HG02798 (cell line): ENCODE measurements at regions not wholly inside any gene's neighbourhood (a gene's known extent, or its start where the extent isn't known, plus 50 kb on each side); places are given as distances from the start of the nearest gene placed in this dataset.

Experiments
- ATAC-seq: cut with Tn5 transposase; IDR thresholded peaks from one replicate; pipeline ENCODE4 v1.9.1; 2021; ENCODE audit warnings: mild to moderate bottlenecking; ENCODE audit not compliant: unreplicated experiment, poor library complexity

DNA sequence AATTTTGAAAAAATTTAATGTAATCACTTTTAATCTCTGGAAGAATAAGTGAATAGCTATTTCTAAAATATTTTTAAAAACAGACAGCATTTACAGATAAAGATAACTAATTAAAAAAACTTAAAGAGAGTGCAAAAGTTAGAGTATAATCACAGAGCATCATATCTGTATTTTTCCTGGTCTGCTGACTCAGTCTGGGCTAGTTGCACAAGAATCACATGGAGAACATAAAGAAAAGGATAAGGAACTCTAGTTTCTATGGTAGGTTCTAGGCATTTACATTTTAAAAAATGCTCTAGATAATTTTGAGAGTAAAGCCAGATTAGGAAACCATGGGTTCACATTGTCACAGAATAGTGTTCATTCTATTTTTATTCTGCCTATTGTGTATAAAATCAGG lies 347.4 kb downstream of the PSAT1 start:
- no peak for ATAC-seq

DNA sequence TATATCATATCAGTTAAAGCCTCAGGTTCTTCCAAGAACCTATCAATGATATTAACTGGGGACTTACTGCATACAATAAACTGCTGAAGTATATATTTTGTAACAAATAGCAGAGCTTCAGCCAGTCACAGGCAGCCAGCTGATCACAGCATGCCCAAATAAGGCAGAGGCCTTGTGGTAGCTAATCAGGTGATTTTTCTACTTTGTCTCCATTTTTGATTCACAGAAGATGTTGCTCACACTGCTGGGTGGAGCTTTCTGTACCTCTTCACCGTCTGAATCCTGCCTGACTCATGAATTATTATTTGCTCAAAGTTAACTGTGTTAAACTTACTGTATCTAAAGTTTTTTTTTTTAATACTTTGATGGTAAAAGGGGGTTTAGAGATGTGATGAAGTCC lies 357.4 kb downstream of the PSAT1 start:
- ATAC-seq: no peak

DNA sequence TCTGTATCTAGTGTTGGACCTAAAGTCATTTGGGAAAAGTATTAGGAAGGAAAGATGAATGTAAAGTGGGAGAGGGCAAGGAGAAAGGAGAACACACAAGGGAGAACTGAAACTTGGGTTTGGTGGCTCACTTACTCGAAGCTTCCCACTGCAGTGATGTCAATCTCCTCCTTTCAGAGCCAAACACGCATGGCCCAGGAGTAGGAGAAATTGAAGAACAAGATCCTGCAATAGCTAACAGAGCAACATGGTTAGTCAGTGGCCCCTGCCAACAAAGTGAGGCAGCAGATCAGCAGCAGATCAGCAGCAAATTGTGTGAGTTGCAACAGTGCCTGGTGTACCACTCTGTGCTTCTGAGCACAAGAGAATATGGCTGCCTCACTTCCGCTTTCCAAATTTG lies 366.4 kb downstream of the PSAT1 start:
- no peak for ATAC-seq

DNA sequence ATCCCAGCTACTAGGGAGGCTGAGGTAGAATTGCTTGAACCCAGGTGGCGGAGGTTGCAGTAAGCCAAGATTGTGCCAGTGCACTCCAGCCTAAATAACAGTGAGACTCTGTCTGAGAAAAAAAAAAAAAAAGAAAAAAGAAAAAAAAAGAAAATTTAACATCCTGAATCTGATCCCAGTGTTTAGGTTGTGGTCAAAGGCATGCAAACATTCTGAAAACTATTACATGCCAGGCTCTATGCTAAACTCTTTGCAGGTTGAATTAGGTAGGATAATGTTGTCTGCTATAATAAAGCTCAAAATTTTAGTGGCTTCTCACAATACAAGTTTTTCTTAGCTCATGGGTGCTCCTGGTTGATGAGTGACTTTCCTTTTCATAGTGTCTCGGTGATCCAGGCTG lies 367.4 kb downstream of the PSAT1 start:
- ATAC-seq: no peak

DNA sequence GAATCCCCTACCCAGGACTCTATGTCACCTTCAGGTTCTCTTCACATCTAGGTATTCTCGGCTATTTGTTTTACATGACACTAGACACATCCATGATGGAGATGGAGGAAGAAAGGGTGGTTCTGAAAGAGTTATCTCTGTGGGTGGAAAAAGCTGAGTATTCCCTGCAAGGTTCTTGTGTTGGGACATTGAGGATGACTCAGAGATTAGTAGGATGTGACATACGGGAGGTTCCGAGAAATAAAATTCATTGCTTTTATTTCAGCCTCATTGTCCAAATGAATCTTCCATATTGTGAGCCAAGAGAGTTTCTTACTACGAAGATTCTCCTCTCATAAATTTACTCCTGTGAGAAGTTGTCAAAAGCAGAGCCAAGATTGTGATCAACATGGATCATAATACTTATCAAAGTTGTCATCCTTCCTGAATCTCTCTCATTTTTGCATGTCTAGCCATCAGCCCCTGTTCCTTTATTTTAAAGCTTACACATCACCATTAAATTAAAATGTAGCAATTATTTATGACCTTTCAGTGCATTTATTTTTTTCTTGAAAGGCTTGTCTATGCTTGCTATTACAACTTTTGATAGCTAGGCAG lies 370.0 kb downstream of the PSAT1 start:
- no peak for ATAC-seq

DNA sequence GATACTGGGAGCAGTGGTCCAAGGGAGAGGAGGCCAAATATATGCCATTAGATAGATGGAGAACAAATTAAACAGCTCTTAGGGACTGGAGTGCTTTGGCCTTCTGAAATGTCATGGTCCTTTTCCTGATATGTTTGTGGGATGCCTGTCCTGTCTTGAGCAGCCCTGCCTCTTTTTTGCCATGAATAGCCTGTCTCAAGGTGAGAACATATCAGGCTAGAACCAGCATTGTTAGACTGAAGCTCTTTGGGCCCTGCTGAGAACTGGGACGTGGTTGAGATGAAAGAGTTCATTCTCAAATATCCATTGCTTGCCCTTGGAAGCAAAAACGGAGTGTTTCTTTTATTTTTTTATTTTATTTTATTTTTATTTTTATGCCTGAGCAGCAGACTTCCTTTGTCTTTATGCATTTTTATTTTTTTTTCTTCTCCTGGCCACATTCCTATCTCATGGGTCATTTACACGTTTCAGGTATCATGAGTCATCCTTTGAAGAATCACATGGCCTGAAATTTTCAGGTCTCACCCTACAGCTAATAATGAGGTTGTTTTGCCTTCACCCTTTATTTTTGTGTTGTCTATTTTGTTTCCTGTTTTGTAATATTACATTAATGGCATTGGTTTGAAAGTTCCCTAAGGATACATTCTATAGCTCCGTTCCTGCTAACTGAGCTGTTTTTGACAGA lies 371.4 kb downstream of the PSAT1 start:
- no peak for ATAC-seq

DNA sequence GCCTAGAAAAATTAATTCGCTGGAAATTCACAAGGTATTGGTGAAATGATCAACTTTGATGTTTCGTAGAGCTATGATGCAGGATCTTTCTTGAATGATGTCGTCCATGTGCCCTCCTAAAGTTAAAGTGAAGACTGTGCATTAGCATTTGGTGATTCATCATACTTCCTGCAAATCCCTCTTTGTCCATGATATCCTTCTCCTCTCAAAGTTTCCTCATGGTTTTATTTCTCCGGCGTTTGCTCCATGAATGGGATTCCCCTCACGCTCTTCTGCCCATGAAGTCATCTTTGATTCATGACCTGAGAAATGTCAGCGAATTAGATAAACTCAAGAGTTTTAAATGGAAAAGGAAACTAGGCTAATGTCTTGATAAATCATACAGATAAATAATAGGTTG lies 372.7 kb downstream of the PSAT1 start:
- no peak for ATAC-seq

DNA sequence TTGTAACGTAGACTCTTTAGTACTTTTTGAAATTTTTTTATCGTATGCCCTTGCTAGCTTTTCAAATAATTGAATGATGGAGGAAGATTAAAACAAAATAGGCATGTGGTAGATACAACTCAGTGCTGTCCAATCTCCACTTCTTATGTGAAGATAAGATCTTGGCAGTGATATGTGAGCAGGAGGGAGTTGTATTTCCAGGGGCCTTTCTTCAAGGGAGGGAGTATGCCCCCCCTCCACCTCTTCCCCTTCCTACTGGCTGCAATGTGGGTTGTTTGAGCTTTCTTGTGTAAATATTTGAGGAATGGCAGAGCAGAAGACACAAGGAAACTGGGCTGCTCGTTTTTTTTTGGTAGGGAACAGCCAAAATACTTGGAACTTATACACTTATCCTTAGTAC lies 374.9 kb downstream of the PSAT1 start:
- ATAC-seq: no peak

DNA sequence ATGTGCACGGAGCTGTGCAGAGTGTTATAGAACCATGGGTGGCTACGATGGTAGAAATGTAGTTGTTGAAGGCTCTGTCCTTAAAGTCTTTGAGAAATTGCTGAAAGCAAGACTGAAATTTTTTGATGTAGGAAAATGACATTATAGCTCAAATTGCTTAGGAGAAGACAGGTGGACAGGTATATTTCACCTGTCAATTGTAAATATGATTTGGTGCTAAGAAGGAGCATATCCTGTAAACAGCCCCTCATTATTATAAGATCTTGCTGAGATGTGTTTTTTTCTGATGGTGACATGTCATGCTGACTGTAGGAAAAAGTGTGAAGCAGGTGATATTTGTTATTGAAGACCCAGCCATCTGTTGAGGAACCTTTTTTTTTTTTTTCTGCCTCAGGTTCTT lies 377.9 kb downstream of the PSAT1 start:
- no peak for ATAC-seq

DNA sequence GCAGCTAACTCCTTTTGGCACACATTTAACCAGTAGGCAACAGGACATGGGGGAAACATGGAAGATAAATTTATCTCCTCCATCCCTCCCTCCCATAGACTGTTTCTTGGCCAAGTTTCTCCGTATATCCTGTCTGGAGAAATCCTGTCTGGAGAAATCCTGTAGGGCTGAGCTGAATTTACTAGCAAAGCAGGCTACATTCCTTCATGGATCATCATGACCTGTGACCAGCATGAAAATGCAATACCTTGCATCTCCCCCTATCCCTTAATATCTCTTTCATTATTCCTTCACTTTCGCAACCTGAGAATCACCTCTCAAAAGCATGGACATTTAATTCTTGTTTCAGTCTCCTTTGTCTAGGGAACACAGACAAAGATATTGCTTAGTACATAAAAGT lies 379.1 kb downstream of the PSAT1 start:
- ATAC-seq: no peak

DNA sequence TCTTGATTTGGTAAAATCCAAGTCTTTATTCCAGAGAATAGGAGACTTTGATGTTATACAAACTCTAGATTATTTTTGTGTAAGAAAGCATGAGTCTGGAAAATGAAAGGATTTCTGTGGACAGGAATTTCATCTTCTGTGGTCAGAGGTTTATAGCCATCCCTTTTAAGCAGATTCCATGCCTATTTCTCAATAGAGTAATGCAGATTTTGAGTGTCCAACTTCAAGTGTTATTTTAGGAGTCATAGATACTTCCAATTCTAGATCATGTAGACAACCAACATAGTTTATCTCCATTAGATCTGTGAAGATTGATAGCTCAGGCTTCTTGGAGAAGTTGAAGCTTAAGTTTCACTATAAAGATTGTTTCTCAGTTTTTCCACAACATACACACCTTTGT lies 379.7 kb downstream of the PSAT1 start:
- ATAC-seq: no peak

DNA sequence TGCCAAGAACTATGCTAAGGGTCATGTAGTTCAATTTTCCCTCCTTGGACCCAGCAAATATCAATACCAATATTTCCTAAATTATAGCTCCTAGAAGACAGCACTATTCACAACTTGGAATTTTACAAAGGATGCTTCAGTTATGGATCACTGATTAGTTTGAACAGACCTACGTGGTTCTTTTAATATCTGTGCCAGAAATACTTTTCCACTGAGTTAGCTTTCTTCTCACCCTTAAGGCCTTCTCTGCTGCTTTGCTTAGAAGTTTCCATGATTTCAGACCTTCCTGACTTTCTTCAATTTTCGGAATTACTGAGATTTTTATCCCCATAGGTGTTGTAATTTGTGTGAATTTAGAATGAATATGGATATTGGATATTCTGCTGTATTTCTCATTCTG lies 380.4 kb downstream of the PSAT1 start:
- no peak for ATAC-seq

DNA sequence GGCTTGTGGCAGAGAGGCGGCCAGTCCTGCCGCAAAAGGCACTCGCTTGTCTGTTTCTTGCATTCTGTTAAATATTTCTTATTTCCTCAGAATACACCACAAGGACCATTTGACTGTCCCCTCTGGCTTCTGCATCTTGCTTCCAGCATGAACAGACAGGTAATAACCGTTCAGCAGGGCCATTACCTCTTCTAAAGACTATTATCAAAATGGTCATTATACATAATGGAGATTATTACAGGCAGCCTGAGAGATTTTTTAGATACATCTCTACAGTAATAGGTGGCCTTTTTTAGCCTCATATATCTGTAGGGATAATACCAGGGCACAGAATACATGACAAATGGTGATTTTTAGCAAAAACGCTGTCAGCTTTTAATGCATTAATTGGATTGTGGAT lies 382.0 kb downstream of the PSAT1 start:
- no peak for ATAC-seq

DNA sequence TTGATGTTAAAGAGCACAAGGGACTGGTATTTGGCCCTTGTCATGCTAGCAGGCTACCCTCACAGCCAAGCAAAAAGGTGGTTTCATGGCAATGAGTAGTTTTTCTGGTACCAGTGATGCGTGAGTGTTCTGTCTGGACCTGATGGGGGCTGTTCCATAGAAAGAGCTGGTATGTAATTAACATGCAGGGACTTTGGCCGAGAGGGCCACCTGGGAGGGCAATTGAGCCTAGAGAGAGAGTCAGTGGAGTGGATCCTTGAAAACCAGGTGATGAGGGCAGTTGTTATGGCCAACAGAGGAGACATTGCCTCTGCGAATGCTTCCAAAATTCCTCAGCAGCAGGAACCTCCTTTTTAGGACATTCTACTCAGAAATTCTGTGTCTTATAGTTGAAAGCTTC lies 383.3 kb downstream of the PSAT1 start:
- ATAC-seq: no peak

DNA sequence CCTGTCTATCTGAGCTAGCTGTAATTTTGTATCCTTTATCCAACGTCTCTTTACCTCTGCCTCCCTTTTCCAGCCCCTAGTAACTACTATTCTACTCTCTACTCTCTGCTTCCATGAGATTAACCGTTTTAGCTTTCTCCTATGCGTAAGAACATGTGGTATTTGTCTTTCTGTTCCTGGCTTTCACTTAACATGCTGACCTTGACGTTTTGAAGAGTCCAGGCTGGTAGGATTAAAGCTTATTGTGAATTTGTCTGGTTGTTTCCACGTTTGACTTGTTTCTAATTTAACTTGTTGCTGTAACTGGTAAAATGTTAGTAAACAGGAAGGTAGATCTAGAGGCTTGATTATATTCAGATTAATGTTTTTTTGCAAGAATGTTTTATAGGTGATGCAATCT lies 385.3 kb downstream of the PSAT1 start:
- ATAC-seq: no peak

DNA sequence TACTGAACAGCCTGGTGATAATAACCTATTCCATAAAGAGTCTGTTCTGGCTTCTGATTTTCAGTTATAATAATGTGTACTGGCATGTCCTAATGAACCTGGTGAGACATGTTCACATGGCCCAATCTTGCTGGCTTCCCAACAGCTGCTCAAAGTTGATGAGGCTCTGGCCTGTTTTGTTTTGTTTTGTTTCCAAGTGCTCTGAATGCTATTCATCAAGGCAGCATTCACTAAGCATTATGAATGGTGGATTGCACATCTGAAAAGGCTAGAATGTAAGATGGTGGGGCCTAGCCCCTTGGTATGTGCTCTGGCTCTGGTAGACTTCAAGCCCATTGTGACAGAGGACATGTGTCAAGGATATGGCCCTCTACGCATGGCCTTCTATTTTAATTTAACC lies 388.5 kb downstream of the PSAT1 start:
- no peak for ATAC-seq

DNA sequence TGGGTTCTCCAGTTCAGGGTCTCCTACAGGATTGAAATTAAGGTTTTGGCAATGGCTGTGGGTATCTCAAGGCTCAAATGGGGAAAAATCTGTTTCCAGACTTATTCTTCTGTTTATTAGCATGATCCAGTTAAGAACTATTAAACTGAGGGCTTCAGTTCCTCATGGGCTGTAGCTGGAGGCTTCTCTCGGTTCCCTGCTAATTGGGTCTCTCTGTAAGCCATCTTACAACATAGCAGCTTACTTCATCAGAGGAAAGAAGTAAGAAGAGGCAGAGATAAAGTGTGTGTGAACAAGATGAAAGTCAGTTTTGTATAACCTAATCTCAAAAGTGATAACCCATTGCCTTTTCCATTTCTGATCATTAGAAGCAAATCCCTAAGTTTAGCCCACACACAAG lies 391.9 kb downstream of the PSAT1 start:
- no peak for ATAC-seq

DNA sequence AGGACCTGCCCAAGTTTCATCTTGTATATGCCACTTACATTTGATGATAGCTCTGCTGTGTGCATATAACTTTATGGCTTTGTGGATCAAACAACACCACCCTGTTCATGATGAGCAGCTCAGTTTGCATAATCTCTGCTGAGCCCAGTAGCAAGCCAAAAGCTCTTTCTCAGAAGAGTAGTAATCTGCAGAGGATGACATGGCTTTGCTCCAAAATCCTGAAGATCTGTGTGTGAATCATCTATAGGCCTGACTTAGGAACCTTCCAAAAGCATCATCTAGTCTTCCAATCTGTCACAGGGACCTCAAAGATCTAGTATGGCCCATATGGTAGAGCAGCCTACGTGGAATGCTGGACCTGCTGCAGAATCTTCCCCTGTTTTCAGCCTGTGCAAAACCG lies 394.6 kb downstream of the PSAT1 start:
- ATAC-seq: no peak

DNA sequence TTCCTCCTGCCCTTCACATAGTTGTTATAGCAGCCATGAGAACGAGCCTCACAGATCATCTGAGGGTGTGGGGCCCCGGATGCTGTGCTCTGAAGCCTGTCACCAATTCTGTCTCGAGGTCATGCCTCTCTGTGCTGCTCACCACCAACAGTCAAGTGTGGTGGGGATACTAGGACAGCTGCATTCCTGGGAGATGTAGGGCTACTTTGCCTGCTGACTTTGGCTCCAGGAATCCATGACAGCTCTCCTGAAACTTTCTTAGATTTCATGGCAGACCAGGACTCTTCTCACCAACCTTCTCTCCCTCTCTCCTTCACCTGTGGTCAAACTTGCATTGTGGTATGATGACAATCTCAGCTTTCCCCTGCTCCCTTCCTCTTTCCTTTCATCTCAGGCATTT lies 395.9 kb downstream of the PSAT1 start:
- no peak for ATAC-seq

DNA sequence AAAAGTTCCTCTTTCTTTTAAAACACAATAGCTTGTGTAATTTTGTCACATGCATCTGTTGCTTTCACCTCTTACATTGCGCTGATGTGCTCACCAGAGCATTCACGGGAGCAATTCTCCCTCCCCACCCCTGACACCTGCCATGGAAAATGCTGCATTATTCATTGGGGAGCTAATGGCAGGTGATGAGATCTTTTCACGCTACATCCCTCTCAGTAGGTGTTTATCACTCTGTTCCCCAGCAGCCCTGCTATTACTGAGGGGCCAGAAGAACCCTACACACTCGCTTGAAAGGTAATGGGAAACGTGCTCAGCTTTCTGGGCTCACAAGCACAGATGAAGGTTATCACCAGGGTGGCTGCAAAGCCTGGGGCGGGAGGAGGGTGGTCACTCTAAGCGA lies 398.0 kb downstream of the PSAT1 start:
- no peak for ATAC-seq

DNA sequence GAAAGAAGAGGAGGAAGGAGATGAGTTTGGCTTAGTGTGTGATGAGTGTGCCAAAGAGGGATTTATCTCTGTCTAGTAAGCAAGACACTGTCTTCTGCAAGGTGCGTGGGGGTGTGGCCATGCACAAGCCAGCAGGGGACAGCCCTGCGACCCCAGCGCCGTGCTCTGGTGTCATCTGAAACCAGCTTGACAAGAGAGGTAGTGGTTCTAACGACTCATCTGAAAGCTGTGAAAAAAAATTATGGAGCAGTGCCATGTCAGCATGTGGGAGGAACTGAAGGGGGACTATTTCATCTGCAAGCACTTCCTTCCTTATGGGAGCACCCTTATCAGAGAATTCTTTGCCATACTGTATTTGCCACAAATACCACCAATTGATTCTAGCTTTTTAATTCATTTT lies 398.6 kb downstream of the PSAT1 start:
- ATAC-seq: no peak

DNA sequence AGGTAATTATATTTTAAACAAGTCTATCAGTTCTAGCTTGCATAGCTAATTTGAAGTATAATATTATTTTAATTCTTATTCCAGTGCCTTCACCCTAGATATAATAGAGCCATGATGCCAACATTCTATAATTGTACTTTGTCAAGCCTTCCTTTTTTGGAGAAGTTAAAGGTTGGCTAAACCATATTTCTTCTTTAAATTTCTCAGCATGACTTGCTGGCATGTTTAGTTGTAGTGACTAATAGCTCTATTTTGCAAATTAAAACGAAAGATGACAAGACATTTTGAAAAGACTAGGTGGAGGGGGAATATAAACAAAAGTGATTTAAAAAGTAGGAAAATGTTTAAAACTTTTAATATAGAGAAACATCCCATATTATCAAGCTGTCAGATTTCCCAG lies 400.7 kb downstream of the PSAT1 start:
- ATAC-seq: no peak

DNA sequence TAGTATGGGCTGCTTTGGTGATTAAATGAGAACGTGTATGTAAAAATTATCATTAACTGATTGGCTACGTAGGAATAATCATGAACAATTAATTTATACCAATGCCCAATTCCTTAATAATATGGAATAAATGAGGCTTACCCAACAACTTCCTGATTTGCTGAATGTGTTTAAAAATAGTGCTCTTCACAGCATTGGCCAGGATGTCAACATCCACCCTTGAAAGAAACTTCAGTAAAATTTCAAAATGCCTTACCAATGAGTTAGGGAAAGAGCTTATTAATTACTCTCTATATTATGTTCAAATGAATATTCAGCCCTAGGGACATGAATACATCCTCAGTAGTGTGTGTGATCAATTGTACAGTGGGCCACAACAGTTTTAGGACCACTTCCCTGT lies 401.4 kb downstream of the PSAT1 start:
- ATAC-seq: no peak
